ENCODE measurements at regions not wholly inside any gene's neighbourhood (a gene's known extent, or its start where the extent isn't known, plus 50 kb on each side); places are given as distances from the start of the nearest gene placed in this dataset.

- TF ChIP-seq TCF4 (CRISPR knock-in tag; IDR thresholded peaks at IDR 0.05; ENCODE audit: borderline replicate concordance) (no peak), TOX (CRISPR knock-in tag; IDR thresholded peaks at IDR 0.05; ENCODE audit: borderline replicate concordance) (no peak), PATZ1 (CRISPR knock-in tag; IDR thresholded peaks at IDR 0.05; ENCODE audit: borderline replicate concordance) (no peak), ARNTL (CRISPR knock-in tag; IDR thresholded peaks at IDR 0.05; ENCODE audit: borderline replicate concordance, low read depth) (no peak), ZFP30 (CRISPR knock-in tag; IDR thresholded peaks at IDR 0.05) (no peak), ZC3H10 (CRISPR knock-in tag; IDR thresholded peaks at IDR 0.05) (no peak), CREB5 (CRISPR knock-in tag; IDR thresholded peaks at IDR 0.05; ENCODE audit: low read depth) (no peak), OSR1 (CRISPR knock-in tag; IDR thresholded peaks at IDR 0.05) (no peak), ZNF8 (CRISPR knock-in tag; IDR thresholded peaks at IDR 0.05) (no peak), ZFP3 (CRISPR knock-in tag; IDR thresholded peaks at IDR 0.05) (no peak), RARB (CRISPR knock-in tag; IDR thresholded peaks at IDR 0.05) (no peak), ZNF70 (CRISPR knock-in tag; IDR thresholded peaks at IDR 0.05) (no peak), ISL1 (CRISPR knock-in tag; IDR thresholded peaks at IDR 0.05) (no peak)
Observed at GRCh38 chr3:1954632-1955031, 144.0 kb upstream of the CNTN4 start.

Measured in SK-N-SH treated with all-trans-retinoic acid at 6 μM for 48 hours (cell line).